Activated CD4-positive, alpha-beta T cell treated with anti-CD3 and anti-CD28 coated beads, Interleukin-2, Interleukin-4, amounts not matched to agents 100 ng/mL and 50 ng/mL, durations not matched to agents 16 hours and 8 hours (primary cell): ENCODE measurements at regions not wholly inside any gene's neighbourhood (a gene's known extent, or its start where the extent isn't known, plus 50 kb on each side); places are given as distances from the start of the nearest gene placed in this dataset.
"Not testable (repeated sequence)": the region's sequence is repeated elsewhere in the genome, so short reads cannot be mapped to it uniquely, and the experiment has no call there.

Experiments used
- DNase-seq: peaks from one replicate; pipeline ENCODE4 v3.0.0-alpha.2; 2020; ENCODE audit warnings: low spot score

GRCh38 chrX:73943693-73944562 lies 91.4 kb upstream of the XIST start:
- peak; percentile 93 for DNase-seq

- no peak for DNase-seq
Observed at GRCh38 chrX:73940893-73941470, 88.5 kb upstream of the XIST start.

GRCh38 chrX:73937843-73938242 lies 85.3 kb upstream of the XIST start:
- not testable (repeated sequence) for DNase-seq

GRCh38 chrX:73932522-73932921 lies 80.0 kb upstream of the XIST start:
- no peak for DNase-seq

- DNase-seq: no peak
Observed at GRCh38 chrX:73930300-73930699, 77.8 kb upstream of the XIST start.

GRCh38 chrX:73922856-73923455 lies 70.4 kb upstream of the XIST start:
- DNase-seq: no peak

GRCh38 chrX:73916931-73917667 lies 64.6 kb upstream of the XIST start:
- no peak for DNase-seq

GRCh38 chrX:73916489-73916888 lies 64.0 kb upstream of the XIST start:
- no peak for DNase-seq

- DNase-seq: not testable (repeated sequence)
Observed at GRCh38 chrX:73914792-73915191, 62.3 kb upstream of the XIST start.

- no peak for DNase-seq
Observed at GRCh38 chrX:73913580-73913979, 61.1 kb upstream of the XIST start.

- DNase-seq: not testable (repeated sequence)
Observed at GRCh38 chrX:73911946-73912345, 59.4 kb upstream of the XIST start.

- DNase-seq: not testable (repeated sequence)
Observed at GRCh38 chrX:73905749-73906374, 53.3 kb upstream of the XIST start.

- no peak for DNase-seq
Observed at GRCh38 chrX:73903941-73904340, 51.4 kb upstream of the XIST start.
